Naive thymus-derived CD4-positive, alpha-beta T cell (primary cell): ENCODE measurements at regions not wholly inside any gene's neighbourhood (a gene's known extent, or its start where the extent isn't known, plus 50 kb on each side); places are given as distances from the start of the nearest gene placed in this dataset.
"Not testable (repeated sequence)": the region's sequence is repeated elsewhere in the genome, so short reads cannot be mapped to it uniquely, and the experiment has no call there.

Source experiments
- ATAC-seq: fragments of 150-1000 bp; cut with Tn5 transposase; 2 replicates; pipeline ENCODE4 v1.10.0; 2021; ENCODE audit warnings: mild to moderate bottlenecking, moderate library complexity
- CTCF ChIA-PET: fragments of 350-600 bp; sonication (Branson Sonifier 250); formaldehyde crosslinking; loops from one replicate; lab custom pipeline; 2021; ENCODE audit warnings: antibody characterized with exemption; lab: Charles Lee
- POLR2A ChIA-PET: fragments of 350-600 bp; sonication (Branson Sonifier 250); formaldehyde crosslinking; loops from one replicate; lab custom pipeline; 2021; ENCODE audit warnings: antibody characterized with exemption, inconsistent platforms; lab: Charles Lee
- DNase-seq, 9 donors: peaks; one replicate each; pipeline versions ENCODE4 v3.0.0 to v3.0.0-alpha.2; 2020 to 2022; ENCODE audit warnings: mixed read lengths in 1 of 9
- H3K27ac ChIP-seq: one replicate; pipeline ENCODE4 v1.7.0; 2013; ENCODE audit warnings: mild to moderate bottlenecking, low read depth, low read length, moderate library complexity
- H3K27me3 ChIP-seq, 2 donors: one replicate each; pipeline ENCODE4 v1.7.0; 2013; ENCODE audit warnings: low read length in 2 of 2, mild to moderate bottlenecking in 2 of 2, moderate library complexity in 2 of 2; ENCODE audit not compliant: control insufficient read depth in 2 of 2, insufficient read depth in 2 of 2
- H3K36me3 ChIP-seq, 3 experiments: 1 replicate in 2 of 3; 2 replicates in 1 of 3; pipeline ENCODE4 v1.7.0; 2013; ENCODE audit warnings: low read length in 3 of 3, mild to moderate bottlenecking in 3 of 3, moderate library complexity in 1 of 3; ENCODE audit not compliant: insufficient read depth in 3 of 3, control insufficient read depth in 2 of 3
- H3K4me1 ChIP-seq, 2 donors: one replicate each; pipeline ENCODE4 v1.7.0; 2013; ENCODE audit warnings: low read length in 2 of 2, mild to moderate bottlenecking in 2 of 2, moderate library complexity in 1 of 2; ENCODE audit not compliant: control insufficient read depth in 2 of 2, insufficient read depth in 2 of 2
- H3K4me3 ChIP-seq: 2 replicates; pipeline ENCODE4 v1.7.0; 2013; ENCODE audit warnings: mild to moderate bottlenecking, low read length
- H3K9me3 ChIP-seq, 3 experiments: 1 replicate in 2 of 3; 2 replicates in 1 of 3; pipeline ENCODE4 v1.7.0; 2013; ENCODE audit warnings: low read length in 3 of 3; ENCODE audit not compliant: control insufficient read depth in 2 of 3
- H3K27ac Mint-ChIP-seq, 9 donors: one replicate each; pipeline ENCODE4 v1.8.0; 2020 to 2022; ENCODE audit warnings: mixed read lengths in 9 of 9, mild to moderate bottlenecking in 8 of 9, moderate library complexity in 5 of 9, inconsistent platforms in 2 of 9
- H3K27me3 Mint-ChIP-seq, 5 donors: one replicate each; pipeline ENCODE4 v1.8.0; 2021 to 2022; ENCODE audit warnings: mixed read lengths in 5 of 5, mild to moderate bottlenecking in 1 of 5
- H3K36me3 Mint-ChIP-seq, 5 donors: one replicate each; pipeline ENCODE4 v1.8.0; 2020 to 2022; ENCODE audit warnings: mixed read lengths in 5 of 5, mild to moderate bottlenecking in 3 of 5, inconsistent platforms in 1 of 5
- H3K4me1 Mint-ChIP-seq, 7 donors: one replicate each; pipeline ENCODE4 v1.8.0; 2020 to 2022; ENCODE audit warnings: mixed read lengths in 7 of 7, mild to moderate bottlenecking in 3 of 7, inconsistent platforms in 1 of 7
- H3K4me3 Mint-ChIP-seq, 10 donors: one replicate each; pipeline ENCODE4 v1.8.0; 2020 to 2022; ENCODE audit warnings: mild to moderate bottlenecking in 10 of 10, mixed read lengths in 10 of 10, moderate library complexity in 6 of 10, inconsistent platforms in 2 of 10
- H3K9me3 Mint-ChIP-seq, 11 donors: one replicate each; pipeline ENCODE4 v1.8.0; 2020 to 2022; ENCODE audit warnings: mixed read lengths in 11 of 11, mild to moderate bottlenecking in 4 of 11, inconsistent platforms in 1 of 11, moderate library complexity in 1 of 11
- intact Hi-C, 2 donors: fragments of 100-400 bp; cut with micrococcal nuclease; formaldehyde crosslinking; loops; one replicate each; pipeline ENCODE4 v1.15.1; 2023

- H3K36me3 ChIP-seq, H3K27me3 ChIP-seq, H3K4me1 ChIP-seq, H3K36me3 Mint-ChIP-seq, CTCF ChIA-PET, H3K27ac ChIP-seq, intact Hi-C loops, DNase-seq, H3K4me3 ChIP-seq, H3K9me3 Mint-ChIP-seq, POLR2A ChIA-PET, ATAC-seq, H3K27ac Mint-ChIP-seq, H3K9me3 ChIP-seq, H3K4me1 Mint-ChIP-seq, H3K4me3 Mint-ChIP-seq, H3K27me3 Mint-ChIP-seq: not testable (repeated sequence)
Observed at GRCh38 chr15:20279056-20279455, 262.5 kb downstream of the GOLGA6L6 start.

- H3K4me1 ChIP-seq, ATAC-seq, CTCF ChIA-PET, H3K4me3 ChIP-seq, intact Hi-C loops, H3K27ac ChIP-seq, H3K9me3 ChIP-seq, H3K36me3 Mint-ChIP-seq, H3K4me3 Mint-ChIP-seq, DNase-seq, H3K9me3 Mint-ChIP-seq, H3K36me3 ChIP-seq, POLR2A ChIA-PET, H3K27me3 ChIP-seq, H3K27me3 Mint-ChIP-seq, H3K27ac Mint-ChIP-seq, H3K4me1 Mint-ChIP-seq: not testable (repeated sequence)
Observed at GRCh38 chr15:20278376-20278775, 263.2 kb downstream of the GOLGA6L6 start.

- H3K27me3 ChIP-seq, H3K27me3 Mint-ChIP-seq, CTCF ChIA-PET, H3K27ac Mint-ChIP-seq, H3K9me3 ChIP-seq, DNase-seq, H3K4me3 ChIP-seq, H3K36me3 Mint-ChIP-seq, intact Hi-C loops, H3K4me1 ChIP-seq, POLR2A ChIA-PET, ATAC-seq, H3K4me3 Mint-ChIP-seq, H3K36me3 ChIP-seq, H3K27ac ChIP-seq, H3K9me3 Mint-ChIP-seq, H3K4me1 Mint-ChIP-seq: not testable (repeated sequence)
Observed at GRCh38 chr15:20277451-20277850, 264.1 kb downstream of the GOLGA6L6 start.

- H3K4me3 ChIP-seq, ATAC-seq, DNase-seq, H3K9me3 ChIP-seq, H3K36me3 Mint-ChIP-seq, H3K4me1 Mint-ChIP-seq, H3K9me3 Mint-ChIP-seq, H3K36me3 ChIP-seq, intact Hi-C loops, POLR2A ChIA-PET, H3K27me3 ChIP-seq, H3K4me1 ChIP-seq, H3K27me3 Mint-ChIP-seq, H3K4me3 Mint-ChIP-seq, H3K27ac Mint-ChIP-seq, H3K27ac ChIP-seq, CTCF ChIA-PET: not testable (repeated sequence)
Observed at GRCh38 chr15:20276312-20277114, 265.1 kb downstream of the GOLGA6L6 start.

- H3K36me3 ChIP-seq, H3K27me3 ChIP-seq, H3K9me3 ChIP-seq, H3K4me3 Mint-ChIP-seq, H3K36me3 Mint-ChIP-seq, H3K27ac Mint-ChIP-seq, H3K27ac ChIP-seq, POLR2A ChIA-PET, intact Hi-C loops, H3K4me3 ChIP-seq, ATAC-seq, H3K9me3 Mint-ChIP-seq, H3K4me1 ChIP-seq, H3K27me3 Mint-ChIP-seq, DNase-seq, CTCF ChIA-PET, H3K4me1 Mint-ChIP-seq: not testable (repeated sequence)
Observed at GRCh38 chr15:20275373-20275967, 266.1 kb downstream of the GOLGA6L6 start.

- POLR2A ChIA-PET = no interaction called here
- ATAC-seq (no peak), DNase-seq (no peak)
- Histone ChIP-seq H3K4me3 (no peak overlapping the region), H3K9me3 (no peaks in the 10 kb centered on the region), H3K27ac (no peak overlapping the region), H3K4me1 (no peaks in the 10 kb centered on the region), H3K36me3 (no peaks in the 10 kb centered on the region), H3K27me3 (no peaks in the 10 kb centered on the region)
- Mint-ChIP-seq H3K27me3 (no peaks in the 10 kb centered on the region), H3K4me3 (no peak overlapping the region), H3K27ac (no peak overlapping the region), H3K36me3 (no peaks in the 10 kb centered on the region), H3K9me3 (peaks cover 0 to 1% (median 0%) of the 10 kb centered on the region in 11 donors), H3K4me1 (no peaks in the 10 kb centered on the region)
- CTCF ChIA-PET = no interaction called here
- intact Hi-C loops = no loop called here
Observed at GRCh38 chr15:20272422-20273184, 269.0 kb downstream of the GOLGA6L6 start.
